ENCODE measurements at regions not wholly inside any gene's neighbourhood (a gene's known extent, or its start where the extent isn't known, plus 50 kb on each side); places are given as distances from the start of the nearest gene placed in this dataset.

- Histone ChIP-seq H3K27me3 (no peaks in the 10 kb centered on the region), H3K36me3 (no peaks in the 10 kb centered on the region), H3K9me3 (no peaks in the 10 kb centered on the region), H3K27ac (no peak overlapping the region), H3K4me1 (peaks cover 6% of the 10 kb centered on the region), H3K4me3 (no peak overlapping the region)
- 50% methylated on average over 1 of the region's 1 CpG for WGBS
- TF ChIP-seq POLR2A (IDR thresholded peaks at IDR 0.05), result no peak
- no peak for TF ChIP-seq CTCF (IDR thresholded peaks at IDR 0.05)
- no peak for TF ChIP-seq EP300 (IDR thresholded peaks at IDR 0.05)
- no peak for TF ChIP-seq POLR2AphosphoS5 (IDR thresholded peaks at IDR 0.05)
- no peak for DNase-seq (ENCODE audit: low spot score in 2 of 2)
Measured at GRCh38 chr5:35371951-35372426, 141.7 kb upstream of the PRLR start.

GRCh38 chr5:35370871-35371270 lies 140.6 kb upstream of the PRLR start:
- WGBS, result 49% methylated on average over 2 of the region's 2 CpGs
- DNase-seq (ENCODE audit: low spot score in 2 of 2), result no peak
- H3K4me1 ChIP-seq, result peaks cover 6% of the 10 kb centered on the region
- H3K27me3 ChIP-seq, result no peaks in the 10 kb centered on the region
- H3K4me3 ChIP-seq, result no peak overlapping the region
- H3K36me3 ChIP-seq, result no peaks in the 10 kb centered on the region
- no peak overlapping the region for H3K27ac ChIP-seq
- TF ChIP-seq POLR2A (IDR thresholded peaks at IDR 0.05) (no peak), POLR2AphosphoS5 (IDR thresholded peaks at IDR 0.05) (no peak), CTCF (IDR thresholded peaks at IDR 0.05) (no peak), EP300 (IDR thresholded peaks at IDR 0.05) (no peak)
- H3K9me3 ChIP-seq, result no peaks in the 10 kb centered on the region

GRCh38 chr5:35369965-35370790 lies 139.9 kb upstream of the PRLR start:
- Histone ChIP-seq H3K4me1 (peaks cover 6% of the 10 kb centered on the region), H3K4me3 (no peak overlapping the region), H3K27me3 (no peaks in the 10 kb centered on the region), H3K27ac (no peak overlapping the region), H3K9me3 (no peaks in the 10 kb centered on the region), H3K36me3 (no peaks in the 10 kb centered on the region)
- WGBS, result 62% methylated on average over 7 of the region's 7 CpGs
- DNase-seq (ENCODE audit: low spot score in 2 of 2), result no peak
- TF ChIP-seq POLR2A (IDR thresholded peaks at IDR 0.05) (no peak), EP300 (IDR thresholded peaks at IDR 0.05) (no peak), POLR2AphosphoS5 (IDR thresholded peaks at IDR 0.05) (no peak), CTCF (IDR thresholded peaks at IDR 0.05) (no peak)

GRCh38 chr5:35367526-35367925 lies 137.2 kb upstream of the PRLR start:
- TF ChIP-seq EP300 (IDR thresholded peaks at IDR 0.05) (no peak), POLR2A (IDR thresholded peaks at IDR 0.05) (no peak), POLR2AphosphoS5 (IDR thresholded peaks at IDR 0.05) (no peak), CTCF (IDR thresholded peaks at IDR 0.05) (no peak)
- H3K27ac ChIP-seq, result no peak overlapping the region
- H3K9me3 ChIP-seq, result no peaks in the 10 kb centered on the region
- WGBS, result 76% methylated on average over 1 of the region's 1 CpG
- no peaks in the 10 kb centered on the region for H3K36me3 ChIP-seq
- no peaks in the 10 kb centered on the region for H3K27me3 ChIP-seq
- H3K4me1 ChIP-seq, result peaks cover 18% of the 10 kb centered on the region
- DNase-seq (ENCODE audit: low spot score in 2 of 2), result no peak
- no peak overlapping the region for H3K4me3 ChIP-seq

- no peak overlapping the region for H3K27ac ChIP-seq
- H3K36me3 ChIP-seq, result no peaks in the 10 kb centered on the region
- TF ChIP-seq CTCF (IDR thresholded peaks at IDR 0.05) (no peak), POLR2A (IDR thresholded peaks at IDR 0.05) (no peak), POLR2AphosphoS5 (IDR thresholded peaks at IDR 0.05) (no peak), EP300 (IDR thresholded peaks at IDR 0.05) (no peak)
- peaks cover 12% of the 10 kb centered on the region for H3K4me1 ChIP-seq
- H3K9me3 ChIP-seq, result no peaks in the 10 kb centered on the region
- no peak for DNase-seq (ENCODE audit: low spot score in 2 of 2)
- no peaks in the 10 kb centered on the region for H3K27me3 ChIP-seq
- no peak overlapping the region for H3K4me3 ChIP-seq
- 77% methylated on average over 3 of the region's 3 CpGs for WGBS
Measured at GRCh38 chr5:35365758-35366157, 135.5 kb upstream of the PRLR start.

Data from suprapubic skin (tissue), 4 donors.